ENCODE measurements at regions not wholly inside any gene's neighbourhood (a gene's known extent, or its start where the extent isn't known, plus 50 kb on each side); places are given as distances from the start of the nearest gene placed in this dataset.
"Not testable (repeated sequence)": the region's sequence is repeated elsewhere in the genome, so short reads cannot be mapped to it uniquely, and the experiment has no call there.

GRCh38 chr2:111447482-111447881 lies 326.8 kb downstream of the BCL2L11 start:
- not testable (repeated sequence) for TF ChIP-seq EZH2 (IDR thresholded peaks at IDR 0.05; ENCODE audit: low read length, missing control alignments); CTCF (conservative IDR thresholded peaks at IDR 0.05 in 1 of 2, IDR thresholded peaks at IDR 0.05 in 1 of 2; ENCODE audit: low read depth in 1 of 2, low read length in 2 of 2)
